Neural progenitor cell (in vitro differentiated cells): ENCODE measurements at regions not wholly inside any gene's neighbourhood (a gene's known extent, or its start where the extent isn't known, plus 50 kb on each side); places are given as distances from the start of the nearest gene placed in this dataset.

ENCODE experiments used
- DNase-seq: peaks from one replicate; pipeline ENCODE4 v3.0.0-alpha.2; 2016; ENCODE audit warnings: low spot score
- H2AFZ ChIP-seq: fragments of 200-600 bp; sonication (generic); replicated peaks from 2 replicates; pipeline ENCODE4 v1.6.1; 2016; ENCODE audit warnings: antibody characterized with exemption
- H3F3A ChIP-seq: fragments of 200-600 bp; sonication (generic); 2 replicates; pipeline ENCODE4 v1.6.1; 2016; ENCODE audit warnings: antibody characterized with exemption, low read depth
- H3K27ac ChIP-seq: fragments of 200-600 bp; sonication (generic); 2 replicates; pipeline ENCODE4 v1.5.1; 2016; ENCODE audit warnings: mild to moderate bottlenecking
- H3K27me3 ChIP-seq: fragments of 200-600 bp; sonication (generic); 2 replicates; pipeline ENCODE4 v1.6.1; 2016; ENCODE audit warnings: mild to moderate bottlenecking, moderate library complexity
- H3K36me3 ChIP-seq: fragments of 200-600 bp; sonication (generic); 2 replicates; pipeline ENCODE4 v1.5.1; 2016
- H3K4me1 ChIP-seq: fragments of 200-600 bp; sonication (generic); 2 replicates; pipeline ENCODE4 v1.6.1; 2016; ENCODE audit warnings: mixed run types
- H3K4me2 ChIP-seq: fragments of 200-600 bp; sonication (generic); 2 replicates; pipeline ENCODE4 v1.6.1; 2016
- H3K4me3 ChIP-seq: fragments of 200-600 bp; sonication (generic); 2 replicates; pipeline ENCODE4 v1.5.1; 2016
- H3K79me2 ChIP-seq: fragments of 200-600 bp; sonication (generic); 2 replicates; pipeline ENCODE4 v1.6.1; 2016; ENCODE audit warnings: low read depth
- H3K9ac ChIP-seq: fragments of 200-600 bp; sonication (generic); 2 replicates; pipeline ENCODE4 v1.6.1; 2016
- H3K9me3 ChIP-seq: fragments of 200-600 bp; sonication (generic); 2 replicates; pipeline ENCODE4 v1.5.1; 2016; ENCODE audit warnings: low read depth
- H4K20me1 ChIP-seq: fragments of 200-600 bp; sonication (generic); 2 replicates; pipeline ENCODE4 v1.6.1; 2016; ENCODE audit warnings: low read depth
- H3K27ac Mint-ChIP-seq: 3 replicates; pipeline ENCODE4 v1.8.0; 2021; ENCODE audit warnings: mixed read lengths
- H3K27me3 Mint-ChIP-seq: 2 replicates; pipeline ENCODE4 v1.8.0; 2022; ENCODE audit warnings: low read depth, mild to moderate bottlenecking, inconsistent platforms, moderate library complexity, mixed read lengths; ENCODE audit not compliant: insufficient read depth
- H3K36me3 Mint-ChIP-seq: 3 replicates; pipeline ENCODE4 v1.8.0; 2021; ENCODE audit warnings: mixed read lengths
- H3K4me1 Mint-ChIP-seq: 3 replicates; pipeline ENCODE4 v1.8.0; 2021; ENCODE audit warnings: mixed read lengths
- H3K4me3 Mint-ChIP-seq: 3 replicates; pipeline ENCODE4 v1.8.0; 2021; ENCODE audit warnings: mild to moderate bottlenecking, moderate library complexity, mixed read lengths
- H3K9me3 Mint-ChIP-seq: 3 replicates; pipeline ENCODE4 v1.8.0; 2020; ENCODE audit warnings: mixed read lengths
- CTCF ChIP-seq: fragments of 200-600 bp; sonication (generic); IDR thresholded peaks from 2 replicates; pipeline ENCODE4 v1.5.1; 2017; ENCODE audit warnings: antibody characterized with exemption, mild to moderate bottlenecking
- EZH2 ChIP-seq: fragments of 200-600 bp; sonication (generic); IDR thresholded peaks from 2 replicates; pipeline ENCODE4 v1.6.1; 2017; ENCODE audit warnings: antibody characterized with exemption, mild to moderate bottlenecking, moderate library complexity
- EZH2phosphoT487 ChIP-seq: fragments of 200-600 bp; sonication (generic); IDR thresholded peaks from 2 replicates; pipeline ENCODE4 v1.6.1; 2017; ENCODE audit warnings: antibody characterized with exemption

GRCh38 chr16:73872856-73873255, 423.8 kb upstream of the PSMD7 start:
- TF ChIP-seq CTCF (no peak), EZH2 (no peak), EZH2phosphoT487 (no peak)
- H3K4me3 ChIP-seq, result no peak overlapping the region
- H3K9me3 Mint-ChIP-seq, result no peaks in the 10 kb centered on the region
- DNase-seq, result no peak
- no peaks in the 10 kb centered on the region for H3K9me3 ChIP-seq
- no peaks in the 10 kb centered on the region for H3K4me1 ChIP-seq
- H3K27me3 ChIP-seq, result no peaks in the 10 kb centered on the region
- H3K79me2 ChIP-seq, result no peaks in the 10 kb centered on the region
- no peak overlapping the region for H3K27ac Mint-ChIP-seq
- no peak overlapping the region for H2AFZ ChIP-seq
- no peak overlapping the region for H3K4me2 ChIP-seq
- no peaks in the 10 kb centered on the region for H3K36me3 Mint-ChIP-seq
- H3K9ac ChIP-seq, result no peak overlapping the region
- no peaks in the 10 kb centered on the region for H3K27me3 Mint-ChIP-seq
- H3K36me3 ChIP-seq, result no peaks in the 10 kb centered on the region
- no peak overlapping the region for H3K4me3 Mint-ChIP-seq
- H3K4me1 Mint-ChIP-seq, result peaks cover 19% of the 10 kb centered on the region
- no peaks in the 10 kb centered on the region for H3F3A ChIP-seq
- H4K20me1 ChIP-seq, result no peaks in the 10 kb centered on the region
- H3K27ac ChIP-seq, result no peak overlapping the region

- H3K79me2 ChIP-seq, result no peaks in the 10 kb centered on the region
- H3K9ac ChIP-seq, result no peak overlapping the region
- TF ChIP-seq EZH2phosphoT487 (no peak), EZH2 (no peak), CTCF (no peak)
- no peak overlapping the region for H3K27ac ChIP-seq
- H3K4me2 ChIP-seq, result no peak overlapping the region
- Mint-ChIP-seq H3K4me1 (peaks cover 9% of the 10 kb centered on the region), H3K27me3 (no peaks in the 10 kb centered on the region), H3K36me3 (no peaks in the 10 kb centered on the region), H3K4me3 (no peak overlapping the region), H3K9me3 (no peaks in the 10 kb centered on the region), H3K27ac (no peak overlapping the region)
- no peaks in the 10 kb centered on the region for H3K27me3 ChIP-seq
- no peaks in the 10 kb centered on the region for H3F3A ChIP-seq
- no peaks in the 10 kb centered on the region for H4K20me1 ChIP-seq
- H3K36me3 ChIP-seq, result no peaks in the 10 kb centered on the region
- no peaks in the 10 kb centered on the region for H3K4me1 ChIP-seq
- DNase-seq, result no peak
- no peak overlapping the region for H2AFZ ChIP-seq
- no peak overlapping the region for H3K4me3 ChIP-seq
- no peaks in the 10 kb centered on the region for H3K9me3 ChIP-seq
These were observed 425.4 kb upstream of the PSMD7 start for GRCh38 chr16:73871088-73871733.

- no peaks in the 10 kb centered on the region for H3K36me3 ChIP-seq
- no peak overlapping the region for H3K27ac ChIP-seq
- no peak overlapping the region for H2AFZ ChIP-seq
- H3F3A ChIP-seq, result no peaks in the 10 kb centered on the region
- DNase-seq, result no peak
- H3K36me3 Mint-ChIP-seq, result no peaks in the 10 kb centered on the region
- no peak overlapping the region for H3K27ac Mint-ChIP-seq
- H3K79me2 ChIP-seq, result no peaks in the 10 kb centered on the region
- TF ChIP-seq CTCF (no peak), EZH2 (no peak)
- no peaks in the 10 kb centered on the region for H3K27me3 Mint-ChIP-seq
- no peak overlapping the region for H3K4me3 Mint-ChIP-seq
- H3K9ac ChIP-seq, result no peak overlapping the region
- no peaks in the 10 kb centered on the region for H3K27me3 ChIP-seq
- H3K9me3 ChIP-seq, result no peaks in the 10 kb centered on the region
- H4K20me1 ChIP-seq, result no peaks in the 10 kb centered on the region
- peaks cover 5% of the 10 kb centered on the region for H3K4me1 Mint-ChIP-seq
- no peaks in the 10 kb centered on the region for H3K9me3 Mint-ChIP-seq
- H3K4me2 ChIP-seq, result no peak overlapping the region
- H3K4me1 ChIP-seq, result no peaks in the 10 kb centered on the region
- no peak overlapping the region for H3K4me3 ChIP-seq
These were observed 427.5 kb upstream of the PSMD7 start for GRCh38 chr16:73869126-73869525.
